BE2C (cell line): ENCODE measurements at regions not wholly inside any gene's neighbourhood (a gene's known extent, or its start where the extent isn't known, plus 50 kb on each side); places are given as distances from the start of the nearest gene placed in this dataset.

Source experiments
- DNase-seq: peaks from one replicate; pipeline ENCODE4 v3.0.0-alpha.2; 2020
- H3K27me3 ChIP-seq: fragments of 250-450 bp; sonication (Bioruptor Pico); 2 replicates; pipeline ENCODE4 v1.5.1; 2020; ENCODE audit warnings: mild to moderate bottlenecking
- H3K36me3 ChIP-seq: fragments of 250-450 bp; sonication (Bioruptor Pico); 2 replicates; pipeline ENCODE4 v1.5.1; 2020; ENCODE audit warnings: mild to moderate bottlenecking
- H3K4me1 ChIP-seq: fragments of 250-450 bp; sonication (Bioruptor Pico); 2 replicates; pipeline ENCODE4 v1.5.1; 2020
- H3K4me3 ChIP-seq: 2 replicates; pipeline ENCODE4 v1.5.1; 2011; ENCODE audit warnings: low read depth, low read length
- H3K9me3 ChIP-seq: fragments of 250-450 bp; sonication (Bioruptor Pico); 2 replicates; pipeline ENCODE4 v1.5.1; 2020
- CTCF ChIP-seq: IDR thresholded peaks from 2 replicates; pipeline ENCODE4 v1.5.1; 2012; ENCODE audit warnings: mild to moderate bottlenecking, low read depth, low read length

GRCh38 chr16:65355706-65356105, 233.8 kb upstream of the CDH11 start:
- H3K9me3 ChIP-seq: no peaks in the 10 kb centered on the region
- H3K36me3 ChIP-seq: no peaks in the 10 kb centered on the region
- H3K27me3 ChIP-seq: no peaks in the 10 kb centered on the region
- H3K4me3 ChIP-seq: no peak overlapping the region
- H3K4me1 ChIP-seq: no peaks in the 10 kb centered on the region
- no peak for DNase-seq
- TF ChIP-seq CTCF: no peak

- no peak for DNase-seq
- TF ChIP-seq CTCF: no peak
- Histone ChIP-seq H3K4me3 (no peak overlapping the region), H3K27me3 (no peaks in the 10 kb centered on the region), H3K36me3 (no peaks in the 10 kb centered on the region), H3K9me3 (no peaks in the 10 kb centered on the region), H3K4me1 (peaks cover 3% of the 10 kb centered on the region; the same call in 1 of the 2 replicates)
Observed at GRCh38 chr16:65353183-65353582, 231.3 kb upstream of the CDH11 start.

GRCh38 chr16:65349626-65350025, 227.8 kb upstream of the CDH11 start:
- Histone ChIP-seq H3K4me3 (no peak overlapping the region), H3K4me1 (peaks cover 3% of the 10 kb centered on the region; the same call in 1 of the 2 replicates), H3K9me3 (no peaks in the 10 kb centered on the region), H3K27me3 (no peaks in the 10 kb centered on the region), H3K36me3 (no peaks in the 10 kb centered on the region)
- no peak for DNase-seq
- no peak for TF ChIP-seq CTCF

- TF ChIP-seq CTCF: no peak
- Histone ChIP-seq H3K9me3 (no peaks in the 10 kb centered on the region), H3K4me3 (no peak overlapping the region), H3K27me3 (no peaks in the 10 kb centered on the region), H3K4me1 (no peaks in the 10 kb centered on the region), H3K36me3 (no peaks in the 10 kb centered on the region)
- no peak for DNase-seq
Observed at GRCh38 chr16:65343556-65343955, 221.7 kb upstream of the CDH11 start.

- H3K4me3 ChIP-seq: no peak overlapping the region
- H3K36me3 ChIP-seq: no peaks in the 10 kb centered on the region
- no peaks in the 10 kb centered on the region for H3K27me3 ChIP-seq
- H3K4me1 ChIP-seq: no peaks in the 10 kb centered on the region
- peak; percentile 21; the same call in 1 of the 2 replicates for TF ChIP-seq CTCF
- no peak for DNase-seq
- H3K9me3 ChIP-seq: no peaks in the 10 kb centered on the region
Observed at GRCh38 chr16:65342231-65342866, 220.5 kb upstream of the CDH11 start.

GRCh38 chr16:65339062-65339461, 217.2 kb upstream of the CDH11 start:
- DNase-seq: no peak
- no peaks in the 10 kb centered on the region for H3K36me3 ChIP-seq
- H3K4me3 ChIP-seq: no peak overlapping the region
- H3K4me1 ChIP-seq: no peaks in the 10 kb centered on the region
- no peak for TF ChIP-seq CTCF
- no peaks in the 10 kb centered on the region for H3K27me3 ChIP-seq
- H3K9me3 ChIP-seq: no peaks in the 10 kb centered on the region
